Thoracic aorta (tissue), 2 donors: ENCODE measurements at regions not wholly inside any gene's neighbourhood (a gene's known extent, or its start where the extent isn't known, plus 50 kb on each side); places are given as distances from the start of the nearest gene placed in this dataset.
"Not testable (repeated sequence)": the region's sequence is repeated elsewhere in the genome, so short reads cannot be mapped to it uniquely, and the experiment has no call there.

ENCODE experiments used
- ATAC-seq: fragments of 150-250 bp; one replicate; pipeline ENCODE4 v1.8.0; 2017; ENCODE audit warnings: low read depth; ENCODE audit not compliant: insufficient number of reproducible peaks, low FRiP score
- DNase-seq: peaks from one replicate; pipeline ENCODE4 v3.0.0-alpha.2; 2020; ENCODE audit warnings: low spot score
- H3K27ac ChIP-seq, 2 donors: fragments of 200-600 bp; sonication (generic); 1 replicate in 1 of 2; 2 replicates in 1 of 2; pipeline ENCODE4 v1.5.1; 2016; ENCODE audit warnings: mild to moderate bottlenecking in 2 of 2, moderate library complexity in 2 of 2
- H3K27me3 ChIP-seq: fragments of 200-600 bp; sonication (generic); replicated peaks from 2 replicates; pipeline ENCODE4 v1.6.0; 2016; ENCODE audit warnings: mild to moderate bottlenecking; ENCODE audit not compliant: insufficient read depth
- H3K36me3 ChIP-seq: fragments of 200-600 bp; sonication (generic); one replicate; pipeline ENCODE4 v1.5.1; 2016
- H3K4me1 ChIP-seq, 2 donors: fragments of 200-600 bp; sonication (generic); 1 replicate in 1 of 2; 2 replicates in 1 of 2; pipeline versions ENCODE4 v1.5.1 to v1.6.0; 2016; ENCODE audit warnings: low read depth in 2 of 2, mild to moderate bottlenecking in 1 of 2; ENCODE audit not compliant: control insufficient read depth in 1 of 2
- H3K4me3 ChIP-seq: fragments of 200-600 bp; sonication (generic); 2 replicates; pipeline ENCODE4 v1.5.1; 2016; ENCODE audit warnings: mild to moderate bottlenecking
- H3K9me3 ChIP-seq: fragments of 200-600 bp; sonication (generic); 2 replicates; pipeline ENCODE4 v1.5.1; 2016
- CTCF ChIP-seq: fragments of 200-600 bp; sonication (generic); IDR thresholded peaks from one replicate; pipeline ENCODE4 v1.5.1; 2019; ENCODE audit warnings: antibody characterized with exemption

GRCh38 chr5:165405340-165405739 is 1899.9 kb downstream of the MAT2B start:
- TF ChIP-seq CTCF = no peak
- no peak overlapping the region for H3K27ac ChIP-seq
- H3K4me1 ChIP-seq = no peaks in the 10 kb centered on the region
- DNase-seq = no peak
- no peak overlapping the region for H3K4me3 ChIP-seq
- no peak for ATAC-seq
- H3K36me3 ChIP-seq = no peaks in the 10 kb centered on the region
- no peaks in the 10 kb centered on the region for H3K9me3 ChIP-seq
- H3K27me3 ChIP-seq = no peaks in the 10 kb centered on the region

GRCh38 chr5:165407352-165407751 is 1901.9 kb downstream of the MAT2B start:
- Histone ChIP-seq H3K9me3 (no peaks in the 10 kb centered on the region), H3K36me3 (no peaks in the 10 kb centered on the region), H3K4me1 (no peaks in the 10 kb centered on the region), H3K27me3 (no peaks in the 10 kb centered on the region), H3K4me3 (no peak overlapping the region), H3K27ac (no peak overlapping the region)
- DNase-seq (no peak), ATAC-seq (no peak)
- no peak for TF ChIP-seq CTCF

- Histone ChIP-seq H3K4me3 (no peak overlapping the region), H3K4me1 (no peaks in the 10 kb centered on the region), H3K9me3 (no peaks in the 10 kb centered on the region), H3K27ac (no peak overlapping the region), H3K27me3 (no peaks in the 10 kb centered on the region), H3K36me3 (no peaks in the 10 kb centered on the region)
- no peak for ATAC-seq
- no peak for DNase-seq
- TF ChIP-seq CTCF = no peak
These were observed 1905.1 kb downstream of the MAT2B start for GRCh38 chr5:165410476-165410875.

- not testable (repeated sequence) for H3K36me3 ChIP-seq, H3K27ac ChIP-seq, DNase-seq, H3K4me3 ChIP-seq, H3K9me3 ChIP-seq, H3K4me1 ChIP-seq, H3K27me3 ChIP-seq, ATAC-seq
These were observed 1906.1 kb downstream of the MAT2B start for GRCh38 chr5:165411532-165411931.

- no peak overlapping the region for H3K27ac ChIP-seq
- no peaks in the 10 kb centered on the region for H3K36me3 ChIP-seq
- H3K4me1 ChIP-seq = no peaks in the 10 kb centered on the region
- ATAC-seq (no peak), DNase-seq (no peak)
- no peaks in the 10 kb centered on the region for H3K9me3 ChIP-seq
- H3K27me3 ChIP-seq = no peaks in the 10 kb centered on the region
- TF ChIP-seq CTCF = no peak
- no peak overlapping the region for H3K4me3 ChIP-seq
These were observed 1915.1 kb downstream of the MAT2B start for GRCh38 chr5:165420493-165420892.

- no peak for TF ChIP-seq CTCF
- DNase-seq (no peak), ATAC-seq (no peak)
- Histone ChIP-seq H3K27me3 (no peaks in the 10 kb centered on the region), H3K36me3 (no peaks in the 10 kb centered on the region), H3K4me1 (no peaks in the 10 kb centered on the region), H3K4me3 (no peak overlapping the region), H3K9me3 (no peaks in the 10 kb centered on the region), H3K27ac (no peak overlapping the region)
These were observed 1918.4 kb downstream of the MAT2B start for GRCh38 chr5:165423697-165424299.
